Keratinocyte (primary cell): ENCODE measurements at regions not wholly inside any gene's neighbourhood (a gene's known extent, or its start where the extent isn't known, plus 50 kb on each side); places are given as distances from the start of the nearest gene placed in this dataset.
"Not testable (repeated sequence)": the region's sequence is repeated elsewhere in the genome, so short reads cannot be mapped to it uniquely, and the experiment has no call there.

Experiments used
- CTCF ChIP-seq, 3 experiments: IDR thresholded peaks in 1 of 3; conservative IDR thresholded peaks in 1 of 3; optimal IDR thresholded peaks in 1 of 3; 2 replicates in 2 of 3; 3 replicates in 1 of 3; pipeline versions ENCODE3 to v1.5.1; 2011; ENCODE audit warnings: low read length in 3 of 3, mild to moderate bottlenecking in 3 of 3, moderate library complexity in 2 of 3, control low read depth in 1 of 3, inconsistent platforms in 1 of 3; ENCODE audit not compliant: insufficient read depth in 2 of 3; ENCODE audit errors: extremely low read depth in 1 of 3
- EZH2 ChIP-seq: IDR thresholded peaks from one replicate; pipeline ENCODE4 v1.6.1; 2012; ENCODE audit warnings: inconsistent platforms, mild to moderate bottlenecking, low read length, moderate library complexity

DNA sequence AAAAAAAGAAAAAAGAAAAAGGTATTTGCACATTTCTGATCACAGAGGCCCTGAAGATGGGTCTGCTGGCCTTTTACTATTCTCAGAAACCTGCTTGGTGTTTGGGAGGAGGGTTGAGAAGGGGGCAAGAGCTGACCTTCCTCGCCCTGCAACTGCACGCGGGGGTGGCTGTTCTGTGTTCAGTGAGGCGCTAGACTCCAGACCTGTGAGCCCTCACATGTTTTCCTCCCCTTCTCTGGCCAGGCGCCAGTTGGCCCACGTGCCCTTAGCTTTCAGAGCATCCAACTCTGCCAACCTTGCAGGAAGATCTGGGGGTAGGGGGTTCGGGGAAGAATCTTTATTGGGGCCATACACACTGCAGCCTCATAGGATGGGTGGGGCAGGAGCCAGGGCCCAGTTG lies 123.8 kb downstream of the SEPTIN7 start:
- not testable (repeated sequence) for TF ChIP-seq CTCF (optimal IDR thresholded peaks at IDR 0.05 in 1 of 3, IDR thresholded peaks at IDR 0.05 in 1 of 3, conservative IDR thresholded peaks at IDR 0.05 in 1 of 3; ENCODE audit: extremely low read depth in 1 of 3, insufficient read depth in 2 of 3, low read length in 3 of 3); EZH2
